GM12864 (cell line): ENCODE measurements at regions not wholly inside any gene's neighbourhood (a gene's known extent, or its start where the extent isn't known, plus 50 kb on each side); places are given as distances from the start of the nearest gene placed in this dataset.

Experiments
- DNase-seq: peaks from one replicate; pipeline ENCODE4 v3.0.0-alpha.2; 2011; ENCODE audit warnings: low read depth
- H3K4me3 ChIP-seq: 2 replicates; pipeline ENCODE4 v1.5.1; 2011; ENCODE audit warnings: mild to moderate bottlenecking, low read depth, low read length, control low read depth
- CTCF ChIP-seq: IDR thresholded peaks from 2 replicates; pipeline ENCODE4 v1.5.1; 2011; ENCODE audit warnings: low read depth, mild to moderate bottlenecking, moderate library complexity, low read length, control low read depth, inconsistent platforms; ENCODE audit errors: missing control alignments

- DNase-seq, result no peak
- no peak for TF ChIP-seq CTCF
- H3K4me3 ChIP-seq, result no peak overlapping the region
Observed at GRCh38 chr4:22203711-22204011, 255.1 kb upstream of the KCNIP4 start.

GRCh38 chr4:22202975-22203710 is 254.6 kb upstream of the KCNIP4 start:
- H3K4me3 ChIP-seq, result no peak overlapping the region
- no peak for DNase-seq
- no peak for TF ChIP-seq CTCF

GRCh38 chr4:22202246-22202974 is 253.8 kb upstream of the KCNIP4 start:
- H3K4me3 ChIP-seq, result no peak overlapping the region
- DNase-seq, result no peak
- TF ChIP-seq CTCF, result no peak

GRCh38 chr4:22201256-22201655 is 252.7 kb upstream of the KCNIP4 start:
- DNase-seq, result no peak
- no peak overlapping the region for H3K4me3 ChIP-seq
- no peak for TF ChIP-seq CTCF

GRCh38 chr4:22196551-22196950 is 248.0 kb upstream of the KCNIP4 start:
- no peak for TF ChIP-seq CTCF
- no peak for DNase-seq
- H3K4me3 ChIP-seq, result no peak overlapping the region

GRCh38 chr4:22192084-22192511 is 243.5 kb upstream of the KCNIP4 start:
- DNase-seq, result no peak
- no peak overlapping the region for H3K4me3 ChIP-seq

More at GRCh38 chr4:22192084-22192511, 243.5 kb upstream of the KCNIP4 start:
- TF ChIP-seq CTCF, result no peak
